LNCaP clone FGC (cell line): ENCODE measurements at regions not wholly inside any gene's neighbourhood (a gene's known extent, or its start where the extent isn't known, plus 50 kb on each side); places are given as distances from the start of the nearest gene placed in this dataset.

Experiments used
- DNase-seq: peaks from one replicate; pipeline ENCODE4 v3.0.0-alpha.2; 2011; ENCODE audit warnings: low read depth
- H3K4me3 ChIP-seq: 2 replicates; pipeline ENCODE4 v1.5.1; 2011; ENCODE audit warnings: mild to moderate bottlenecking, low read depth, low read length, control low read depth
- CTCF ChIP-seq: IDR thresholded peaks from 2 replicates; pipeline ENCODE4 v1.5.1; 2012; ENCODE audit warnings: mild to moderate bottlenecking; ENCODE audit not compliant: control insufficient read depth, insufficient read depth; ENCODE audit errors: extremely low read depth

GRCh38 chr9:10899509-10899908, 286.7 kb upstream of the PTPRD start:
- no peak overlapping the region for H3K4me3 ChIP-seq
- TF ChIP-seq CTCF: no peak
- no peak for DNase-seq

- no peak for DNase-seq
- TF ChIP-seq CTCF: no peak
- H3K4me3 ChIP-seq: no peak overlapping the region
These were observed 291.2 kb upstream of the PTPRD start for GRCh38 chr9:10903969-10904368.

- no peak overlapping the region for H3K4me3 ChIP-seq
- DNase-seq: no peak
- no peak for TF ChIP-seq CTCF
These were observed 298.0 kb upstream of the PTPRD start for GRCh38 chr9:10910779-10911178.

GRCh38 chr9:10911373-10911772, 298.6 kb upstream of the PTPRD start:
- no peak for DNase-seq
- TF ChIP-seq CTCF: no peak
- no peak overlapping the region for H3K4me3 ChIP-seq

- DNase-seq: no peak
- TF ChIP-seq CTCF: no peak
- no peak overlapping the region for H3K4me3 ChIP-seq
These were observed 304.2 kb upstream of the PTPRD start for GRCh38 chr9:10917001-10917400.

GRCh38 chr9:10921671-10922070, 308.9 kb upstream of the PTPRD start:
- no peak for DNase-seq
- no peak overlapping the region for H3K4me3 ChIP-seq
- TF ChIP-seq CTCF: no peak

- DNase-seq: no peak
- no peak for TF ChIP-seq CTCF
- no peak overlapping the region for H3K4me3 ChIP-seq
These were observed 313.1 kb upstream of the PTPRD start for GRCh38 chr9:10925896-10926295.
